WTC11 (cell line): ENCODE measurements at regions not wholly inside any gene's neighbourhood (a gene's known extent, or its start where the extent isn't known, plus 50 kb on each side); places are given as distances from the start of the nearest gene placed in this dataset.

Experiments
- ATAC-seq: fragments of 200-7000 bp; cut with Tn5 transposase; 2 replicates; pipeline ENCODE4 v1.10.0; 2021; ENCODE audit warnings: mild to moderate bottlenecking, moderate library complexity
- CTCF ChIA-PET: fragments of 300-600 bp; sonication (Branson Sonifier 250); formaldehyde crosslinking; loops from one replicate; lab custom pipeline; 2021; ENCODE audit warnings: antibody characterized with exemption; lab: Charles Lee
- POLR2A ChIA-PET: fragments of 350-600 bp; sonication (Branson Sonifier 250); formaldehyde crosslinking; loops from one replicate; lab custom pipeline; 2021; ENCODE audit warnings: antibody characterized with exemption; lab: Charles Lee
- DNase-seq: peaks from one replicate; pipeline ENCODE4 v3.0.0; 2021; ENCODE audit warnings: low spot score
- H3K27ac Mint-ChIP-seq: 2 replicates; pipeline ENCODE4 v1.8.0; 2021; ENCODE audit warnings: mixed read lengths
- H3K27me3 Mint-ChIP-seq: 2 replicates; pipeline ENCODE4 v1.8.0; 2021; ENCODE audit warnings: low read depth, mild to moderate bottlenecking, moderate library complexity, mixed read lengths
- H3K36me3 Mint-ChIP-seq: 2 replicates; pipeline ENCODE4 v1.8.0; 2021; ENCODE audit warnings: mixed read lengths
- H3K4me1 Mint-ChIP-seq: 2 replicates; pipeline ENCODE4 v1.8.0; 2022; ENCODE audit warnings: mixed read lengths
- H3K4me3 Mint-ChIP-seq: 2 replicates; pipeline ENCODE4 v1.8.0; 2021; ENCODE audit warnings: mild to moderate bottlenecking, moderate library complexity, mixed read lengths
- H3K9me3 Mint-ChIP-seq: 2 replicates; pipeline ENCODE4 v1.8.0; 2021; ENCODE audit warnings: mixed read lengths
- GTF2I ChIP-seq: fragments of 250-450 bp; sonication (Bioruptor Pico); conservative IDR thresholded peaks from 2 replicates; pipeline ENCODE4 v1.4.0; 2021; ENCODE audit warnings: mild to moderate bottlenecking
- KAT7 ChIP-seq: sonication (generic); formaldehyde crosslinking; IDR thresholded peaks from 2 replicates; pipeline ENCODE4 v1.8.1; 2023; ENCODE audit warnings: missing genetic modification reagents, mild to moderate bottlenecking, borderline replicate concordance
- NR2C2 ChIP-seq: sonication (generic); formaldehyde crosslinking; IDR thresholded peaks from 2 replicates; pipeline ENCODE4 v1.8.0; 2022; ENCODE audit warnings: mild to moderate bottlenecking, missing genetic modification reagents
- NR3C1 ChIP-seq: sonication (generic); formaldehyde crosslinking; conservative IDR thresholded peaks from 2 replicates; pipeline ENCODE4 v1.8.1; 2023; ENCODE audit warnings: low read depth, mild to moderate bottlenecking, missing genetic modification reagents
- ZNF232 ChIP-seq: sonication (generic); formaldehyde crosslinking; IDR thresholded peaks from 2 replicates; pipeline ENCODE4 v1.8.0; 2022; ENCODE audit warnings: mild to moderate bottlenecking, missing genetic modification reagents
- TF ChIP-seq, protein P1 (sequence below): sonication (generic); formaldehyde crosslinking; IDR thresholded peaks from 2 replicates; pipeline ENCODE4 v1.8.0; 2022; ENCODE audit warnings: missing genetic modification reagents
- TF ChIP-seq, protein P2 (sequence below): sonication (generic); formaldehyde crosslinking; IDR thresholded peaks from 2 replicates; pipeline ENCODE4 v1.8.1; 2022; ENCODE audit warnings: mild to moderate bottlenecking, moderate library complexity, missing genetic modification reagents
- TF ChIP-seq, protein P3 (sequence below): sonication (generic); formaldehyde crosslinking; IDR thresholded peaks from 2 replicates; pipeline ENCODE4 v1.8.1; 2023; ENCODE audit warnings: mild to moderate bottlenecking, moderate library complexity, missing genetic modification reagents
- TF ChIP-seq, protein P4 (sequence below): sonication (generic); formaldehyde crosslinking; IDR thresholded peaks from 2 replicates; pipeline ENCODE4 v1.8.1; 2023; ENCODE audit warnings: mild to moderate bottlenecking, missing genetic modification reagents, borderline replicate concordance
- TF ChIP-seq, protein P5 (sequence below): sonication (generic); formaldehyde crosslinking; IDR thresholded peaks from 2 replicates; pipeline ENCODE4 v1.8.1; 2022; ENCODE audit warnings: missing genetic modification reagents, borderline replicate concordance
- TF ChIP-seq, protein P6 (sequence below): sonication (generic); formaldehyde crosslinking; IDR thresholded peaks from 2 replicates; pipeline ENCODE4 v1.8.1; 2023; ENCODE audit warnings: mild to moderate bottlenecking, missing genetic modification reagents, moderate library complexity
- TF ChIP-seq, protein P7 (sequence below): sonication (generic); formaldehyde crosslinking; IDR thresholded peaks from 2 replicates; pipeline ENCODE4 v1.8.1; 2022; ENCODE audit warnings: low read depth, mild to moderate bottlenecking, moderate library complexity, missing genetic modification reagents, borderline replicate concordance

DNA sequence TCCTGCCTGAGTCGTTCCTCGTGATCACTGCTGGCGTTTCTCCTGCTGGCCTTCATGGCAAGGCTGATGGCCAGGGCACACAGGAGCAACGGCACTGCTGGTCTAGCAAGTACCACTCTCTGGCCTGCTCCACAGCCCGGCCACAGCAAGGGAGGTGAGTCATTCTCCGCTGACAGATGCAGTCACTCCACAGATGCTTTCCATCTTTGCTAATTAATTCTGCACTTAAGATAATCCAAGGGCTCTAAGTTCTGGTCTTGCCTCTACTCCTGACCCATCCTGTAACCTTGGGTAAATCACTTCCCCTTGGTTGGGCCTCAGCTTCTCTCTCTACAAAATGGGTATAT is 244.4 kb downstream of the RPS24 start:
- peaks cover 21% of the 10 kb centered on the region for H3K4me1 Mint-ChIP-seq
- ATAC-seq (no peak), DNase-seq (no peak)
- no peaks in the 10 kb centered on the region for H3K9me3 Mint-ChIP-seq
- TF ChIP-seq, protein P1, sequence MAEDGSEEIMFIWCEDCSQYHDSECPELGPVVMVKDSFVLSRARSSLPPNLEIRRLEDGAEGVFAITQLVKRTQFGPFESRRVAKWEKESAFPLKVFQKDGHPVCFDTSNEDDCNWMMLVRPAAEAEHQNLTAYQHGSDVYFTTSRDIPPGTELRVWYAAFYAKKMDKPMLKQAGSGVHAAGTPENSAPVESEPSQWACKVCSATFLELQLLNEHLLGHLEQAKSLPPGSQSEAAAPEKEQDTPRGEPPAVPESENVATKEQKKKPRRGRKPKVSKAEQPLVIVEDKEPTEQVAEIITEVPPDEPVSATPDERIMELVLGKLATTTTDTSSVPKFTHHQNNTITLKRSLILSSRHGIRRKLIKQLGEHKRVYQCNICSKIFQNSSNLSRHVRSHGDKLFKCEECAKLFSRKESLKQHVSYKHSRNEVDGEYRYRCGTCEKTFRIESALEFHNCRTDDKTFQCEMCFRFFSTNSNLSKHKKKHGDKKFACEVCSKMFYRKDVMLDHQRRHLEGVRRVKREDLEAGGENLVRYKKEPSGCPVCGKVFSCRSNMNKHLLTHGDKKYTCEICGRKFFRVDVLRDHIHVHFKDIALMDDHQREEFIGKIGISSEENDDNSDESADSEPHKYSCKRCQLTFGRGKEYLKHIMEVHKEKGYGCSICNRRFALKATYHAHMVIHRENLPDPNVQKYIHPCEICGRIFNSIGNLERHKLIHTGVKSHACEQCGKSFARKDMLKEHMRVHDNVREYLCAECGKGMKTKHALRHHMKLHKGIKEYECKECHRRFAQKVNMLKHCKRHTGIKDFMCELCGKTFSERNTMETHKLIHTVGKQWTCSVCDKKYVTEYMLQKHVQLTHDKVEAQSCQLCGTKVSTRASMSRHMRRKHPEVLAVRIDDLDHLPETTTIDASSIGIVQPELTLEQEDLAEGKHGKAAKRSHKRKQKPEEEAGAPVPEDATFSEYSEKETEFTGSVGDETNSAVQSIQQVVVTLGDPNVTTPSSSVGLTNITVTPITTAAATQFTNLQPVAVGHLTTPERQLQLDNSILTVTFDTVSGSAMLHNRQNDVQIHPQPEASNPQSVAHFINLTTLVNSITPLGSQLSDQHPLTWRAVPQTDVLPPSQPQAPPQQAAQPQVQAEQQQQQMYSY (CRISPR knock-in tag): no peak
- TF ChIP-seq GTF2I (CRISPR knock-in tag) (no peak), ZNF232 (CRISPR knock-in tag) (no peak), NR2C2 (CRISPR knock-in tag) (no peak)
- TF ChIP-seq, protein P2, sequence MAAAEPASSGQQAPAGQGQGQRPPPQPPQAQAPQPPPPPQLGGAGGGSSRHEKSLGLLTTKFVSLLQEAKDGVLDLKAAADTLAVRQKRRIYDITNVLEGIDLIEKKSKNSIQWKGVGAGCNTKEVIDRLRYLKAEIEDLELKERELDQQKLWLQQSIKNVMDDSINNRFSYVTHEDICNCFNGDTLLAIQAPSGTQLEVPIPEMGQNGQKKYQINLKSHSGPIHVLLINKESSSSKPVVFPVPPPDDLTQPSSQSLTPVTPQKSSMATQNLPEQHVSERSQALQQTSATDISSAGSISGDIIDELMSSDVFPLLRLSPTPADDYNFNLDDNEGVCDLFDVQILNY (CRISPR knock-in tag): no peak
- TF ChIP-seq, protein P3, sequence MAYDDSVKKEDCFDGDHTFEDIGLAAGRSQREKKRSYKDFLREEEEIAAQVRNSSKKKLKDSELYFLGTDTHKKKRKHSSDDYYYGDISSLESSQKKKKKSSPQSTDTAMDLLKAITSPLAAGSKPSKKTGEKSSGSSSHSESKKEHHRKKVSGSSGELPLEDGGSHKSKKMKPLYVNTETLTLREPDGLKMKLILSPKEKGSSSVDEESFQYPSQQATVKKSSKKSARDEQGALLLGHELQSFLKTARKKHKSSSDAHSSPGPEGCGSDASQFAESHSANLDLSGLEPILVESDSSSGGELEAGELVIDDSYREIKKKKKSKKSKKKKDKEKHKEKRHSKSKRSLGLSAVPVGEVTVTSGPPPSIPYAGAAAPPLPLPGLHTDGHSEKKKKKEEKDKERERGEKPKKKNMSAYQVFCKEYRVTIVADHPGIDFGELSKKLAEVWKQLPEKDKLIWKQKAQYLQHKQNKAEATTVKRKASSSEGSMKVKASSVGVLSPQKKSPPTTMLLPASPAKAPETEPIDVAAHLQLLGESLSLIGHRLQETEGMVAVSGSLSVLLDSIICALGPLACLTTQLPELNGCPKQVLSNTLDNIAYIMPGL: no peak
- no peaks in the 10 kb centered on the region for H3K36me3 Mint-ChIP-seq
- ChIA-PET POLR2A (no interaction called here), CTCF (no interaction called here)
- H3K4me3 Mint-ChIP-seq: no peak overlapping the region
- no peak overlapping the region for H3K27ac Mint-ChIP-seq
- H3K27me3 Mint-ChIP-seq: peaks cover 10% of the 10 kb centered on the region

DNA sequence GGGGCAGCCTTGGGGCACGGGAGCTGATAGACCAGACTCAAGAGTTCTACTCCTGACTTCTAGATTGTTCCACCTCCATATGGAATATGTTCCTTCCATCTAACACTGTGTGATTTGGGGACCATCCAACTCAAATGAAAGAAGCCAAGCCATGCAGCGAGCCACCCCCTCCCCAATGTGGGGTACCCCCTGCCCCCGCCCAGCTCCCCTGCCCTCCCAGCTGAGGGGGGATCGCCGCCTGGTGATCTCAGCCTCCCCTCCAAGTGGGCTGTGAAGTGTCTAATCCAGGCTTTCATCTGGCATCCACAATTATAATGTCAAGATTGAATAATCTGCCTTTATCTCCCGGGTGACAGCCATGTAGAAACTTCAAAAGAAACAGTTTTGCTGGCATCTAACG is 246.1 kb downstream of the RPS24 start:
- Mint-ChIP-seq H3K27me3 (peaks cover 7% of the 10 kb centered on the region), H3K9me3 (no peaks in the 10 kb centered on the region), H3K27ac (no peak overlapping the region), H3K4me1 (peaks cover 35% of the 10 kb centered on the region), H3K36me3 (no peaks in the 10 kb centered on the region), H3K4me3 (no peak overlapping the region)
- POLR2A ChIA-PET: no interaction called here
- CTCF ChIA-PET: no interaction called here
- no peak for TF ChIP-seq KAT7
- TF ChIP-seq, protein P4, sequence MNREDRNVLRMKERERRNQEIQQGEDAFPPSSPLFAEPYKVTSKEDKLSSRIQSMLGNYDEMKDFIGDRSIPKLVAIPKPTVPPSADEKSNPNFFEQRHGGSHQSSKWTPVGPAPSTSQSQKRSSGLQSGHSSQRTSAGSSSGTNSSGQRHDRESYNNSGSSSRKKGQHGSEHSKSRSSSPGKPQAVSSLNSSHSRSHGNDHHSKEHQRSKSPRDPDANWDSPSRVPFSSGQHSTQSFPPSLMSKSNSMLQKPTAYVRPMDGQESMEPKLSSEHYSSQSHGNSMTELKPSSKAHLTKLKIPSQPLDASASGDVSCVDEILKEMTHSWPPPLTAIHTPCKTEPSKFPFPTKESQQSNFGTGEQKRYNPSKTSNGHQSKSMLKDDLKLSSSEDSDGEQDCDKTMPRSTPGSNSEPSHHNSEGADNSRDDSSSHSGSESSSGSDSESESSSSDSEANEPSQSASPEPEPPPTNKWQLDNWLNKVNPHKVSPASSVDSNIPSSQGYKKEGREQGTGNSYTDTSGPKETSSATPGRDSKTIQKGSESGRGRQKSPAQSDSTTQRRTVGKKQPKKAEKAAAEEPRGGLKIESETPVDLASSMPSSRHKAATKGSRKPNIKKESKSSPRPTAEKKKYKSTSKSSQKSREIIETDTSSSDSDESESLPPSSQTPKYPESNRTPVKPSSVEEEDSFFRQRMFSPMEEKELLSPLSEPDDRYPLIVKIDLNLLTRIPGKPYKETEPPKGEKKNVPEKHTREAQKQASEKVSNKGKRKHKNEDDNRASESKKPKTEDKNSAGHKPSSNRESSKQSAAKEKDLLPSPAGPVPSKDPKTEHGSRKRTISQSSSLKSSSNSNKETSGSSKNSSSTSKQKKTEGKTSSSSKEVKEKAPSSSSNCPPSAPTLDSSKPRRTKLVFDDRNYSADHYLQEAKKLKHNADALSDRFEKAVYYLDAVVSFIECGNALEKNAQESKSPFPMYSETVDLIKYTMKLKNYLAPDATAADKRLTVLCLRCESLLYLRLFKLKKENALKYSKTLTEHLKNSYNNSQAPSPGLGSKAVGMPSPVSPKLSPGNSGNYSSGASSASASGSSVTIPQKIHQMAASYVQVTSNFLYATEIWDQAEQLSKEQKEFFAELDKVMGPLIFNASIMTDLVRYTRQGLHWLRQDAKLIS: no peak
- TF ChIP-seq, protein P5, sequence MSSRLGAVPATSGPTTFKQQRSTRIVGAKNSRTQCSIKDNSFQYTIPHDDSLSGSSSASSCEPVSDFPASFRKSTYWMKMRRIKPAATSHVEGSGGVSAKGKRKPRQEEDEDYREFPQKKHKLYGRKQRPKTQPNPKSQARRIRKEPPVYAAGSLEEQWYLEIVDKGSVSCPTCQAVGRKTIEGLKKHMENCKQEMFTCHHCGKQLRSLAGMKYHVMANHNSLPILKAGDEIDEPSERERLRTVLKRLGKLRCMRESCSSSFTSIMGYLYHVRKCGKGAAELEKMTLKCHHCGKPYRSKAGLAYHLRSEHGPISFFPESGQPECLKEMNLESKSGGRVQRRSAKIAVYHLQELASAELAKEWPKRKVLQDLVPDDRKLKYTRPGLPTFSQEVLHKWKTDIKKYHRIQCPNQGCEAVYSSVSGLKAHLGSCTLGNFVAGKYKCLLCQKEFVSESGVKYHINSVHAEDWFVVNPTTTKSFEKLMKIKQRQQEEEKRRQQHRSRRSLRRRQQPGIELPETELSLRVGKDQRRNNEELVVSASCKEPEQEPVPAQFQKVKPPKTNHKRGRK (CRISPR knock-in tag): no peak
- TF ChIP-seq, protein P6, sequence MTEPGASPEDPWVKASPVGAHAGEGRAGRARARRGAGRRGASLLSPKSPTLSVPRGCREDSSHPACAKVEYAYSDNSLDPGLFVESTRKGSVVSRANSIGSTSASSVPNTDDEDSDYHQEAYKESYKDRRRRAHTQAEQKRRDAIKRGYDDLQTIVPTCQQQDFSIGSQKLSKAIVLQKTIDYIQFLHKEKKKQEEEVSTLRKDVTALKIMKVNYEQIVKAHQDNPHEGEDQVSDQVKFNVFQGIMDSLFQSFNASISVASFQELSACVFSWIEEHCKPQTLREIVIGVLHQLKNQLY (CRISPR knock-in tag): no peak
- no peak for TF ChIP-seq NR2C2 (CRISPR knock-in tag)
- TF ChIP-seq, protein P7, sequence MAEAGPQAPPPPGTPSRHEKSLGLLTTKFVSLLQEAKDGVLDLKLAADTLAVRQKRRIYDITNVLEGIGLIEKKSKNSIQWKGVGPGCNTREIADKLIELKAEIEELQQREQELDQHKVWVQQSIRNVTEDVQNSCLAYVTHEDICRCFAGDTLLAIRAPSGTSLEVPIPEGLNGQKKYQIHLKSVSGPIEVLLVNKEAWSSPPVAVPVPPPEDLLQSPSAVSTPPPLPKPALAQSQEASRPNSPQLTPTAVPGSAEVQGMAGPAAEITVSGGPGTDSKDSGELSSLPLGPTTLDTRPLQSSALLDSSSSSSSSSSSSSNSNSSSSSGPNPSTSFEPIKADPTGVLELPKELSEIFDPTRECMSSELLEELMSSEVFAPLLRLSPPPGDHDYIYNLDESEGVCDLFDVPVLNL: no peak
- no peak for TF ChIP-seq NR3C1 (CRISPR knock-in tag)
- no peak for ATAC-seq
- no peak for DNase-seq
